ENCODE measurements at regions not wholly inside any gene's neighbourhood (a gene's known extent, or its start where the extent isn't known, plus 50 kb on each side); places are given as distances from the start of the nearest gene placed in this dataset.

GRCh38 chr1:222081859-222082258 lies 340.0 kb upstream of the DUSP10 start:
- Mint-ChIP-seq H3K27ac (ENCODE audit: unreplicated experiment) (no peak overlapping the region), H3K27me3 (ENCODE audit: low read depth) (peaks cover 6% of the 10 kb centered on the region), H3K36me3 (ENCODE audit: low read depth) (no peaks in the 10 kb centered on the region), H3K4me1 (ENCODE audit: low read depth) (no peaks in the 10 kb centered on the region), H3K9me3 (ENCODE audit: low read depth) (peaks cover 29% of the 10 kb centered on the region), H3K4me3 (ENCODE audit: unreplicated experiment) (no peak overlapping the region)
- TF ChIP-seq CTCF (IDR thresholded peaks at IDR 0.05): no peak
- no peak for DNase-seq (ENCODE audit: low spot score)

- Mint-ChIP-seq H3K4me3 (ENCODE audit: unreplicated experiment) (no peak overlapping the region), H3K9me3 (ENCODE audit: low read depth) (peaks cover 19% of the 10 kb centered on the region), H3K36me3 (ENCODE audit: low read depth) (no peaks in the 10 kb centered on the region), H3K4me1 (ENCODE audit: low read depth) (no peaks in the 10 kb centered on the region), H3K27me3 (ENCODE audit: low read depth) (no peaks in the 10 kb centered on the region), H3K27ac (ENCODE audit: unreplicated experiment) (no peak overlapping the region)
- DNase-seq (ENCODE audit: low spot score): no peak
- TF ChIP-seq CTCF (IDR thresholded peaks at IDR 0.05): no peak
These were observed 337.7 kb upstream of the DUSP10 start for GRCh38 chr1:222079566-222079965.

GRCh38 chr1:222077206-222077605 lies 335.3 kb upstream of the DUSP10 start:
- no peak overlapping the region for H3K27ac Mint-ChIP-seq (ENCODE audit: unreplicated experiment)

GRCh38 chr1:222074317-222074716 lies 332.4 kb upstream of the DUSP10 start:
- H3K27ac Mint-ChIP-seq (ENCODE audit: unreplicated experiment): no peak overlapping the region
- TF ChIP-seq CTCF (IDR thresholded peaks at IDR 0.05): no peak
- DNase-seq (ENCODE audit: low spot score): no peak
- H3K9me3 Mint-ChIP-seq (ENCODE audit: low read depth): no peaks in the 10 kb centered on the region
- H3K4me3 Mint-ChIP-seq (ENCODE audit: unreplicated experiment): no peak overlapping the region
- H3K36me3 Mint-ChIP-seq (ENCODE audit: low read depth): no peaks in the 10 kb centered on the region
- H3K4me1 Mint-ChIP-seq (ENCODE audit: low read depth): no peaks in the 10 kb centered on the region
- no peaks in the 10 kb centered on the region for H3K27me3 Mint-ChIP-seq (ENCODE audit: low read depth)

More at GRCh38 chr1:222077206-222077605, 335.3 kb upstream of the DUSP10 start:
- DNase-seq (ENCODE audit: low spot score): no peak
- no peaks in the 10 kb centered on the region for H3K4me1 Mint-ChIP-seq (ENCODE audit: low read depth)
- H3K4me3 Mint-ChIP-seq (ENCODE audit: unreplicated experiment): no peak overlapping the region
- peaks cover 2% of the 10 kb centered on the region for H3K9me3 Mint-ChIP-seq (ENCODE audit: low read depth)
- H3K36me3 Mint-ChIP-seq (ENCODE audit: low read depth): no peaks in the 10 kb centered on the region
- H3K27me3 Mint-ChIP-seq (ENCODE audit: low read depth): no peaks in the 10 kb centered on the region
- TF ChIP-seq CTCF (IDR thresholded peaks at IDR 0.05): no peak

- DNase-seq (ENCODE audit: low spot score): no peak
- no peak overlapping the region for H3K4me3 Mint-ChIP-seq (ENCODE audit: unreplicated experiment)
- H3K9me3 Mint-ChIP-seq (ENCODE audit: low read depth): no peaks in the 10 kb centered on the region
- no peaks in the 10 kb centered on the region for H3K4me1 Mint-ChIP-seq (ENCODE audit: low read depth)
- no peaks in the 10 kb centered on the region for H3K27me3 Mint-ChIP-seq (ENCODE audit: low read depth)
- H3K27ac Mint-ChIP-seq (ENCODE audit: unreplicated experiment): no peak overlapping the region
- H3K36me3 Mint-ChIP-seq (ENCODE audit: low read depth): no peaks in the 10 kb centered on the region
- TF ChIP-seq CTCF (IDR thresholded peaks at IDR 0.05): peak; percentile 11
These were observed 331.6 kb upstream of the DUSP10 start for GRCh38 chr1:222073307-222073995.

Data from chondrocyte (in vitro differentiated cells).